Stimulated activated effector memory CD8-positive, alpha-beta T cell treated with anti-CD3 and anti-CD28 coated beads, Interleukin-12 subunit alpha, Interleukin-12 subunit beta, amount 100 ng/mL, for 72 hours (primary cell): ENCODE measurements at regions not wholly inside any gene's neighbourhood (a gene's known extent, or its start where the extent isn't known, plus 50 kb on each side); places are given as distances from the start of the nearest gene placed in this dataset.

Experiments
- ATAC-seq: fragments of 150-1000 bp; cut with Tn5 transposase; 2 replicates; pipeline ENCODE4 v1.10.0; 2021
- DNase-seq, 2 donors: peaks; one replicate each; pipeline ENCODE4 v3.0.0; 2021 to 2022; ENCODE audit warnings: low spot score in 2 of 2
- H3K27ac Mint-ChIP-seq: one replicate; pipeline ENCODE4 v1.8.0; 2022; ENCODE audit warnings: mild to moderate bottlenecking, mixed read lengths
- H3K36me3 Mint-ChIP-seq: one replicate; pipeline ENCODE4 v1.8.0; 2022; ENCODE audit warnings: mild to moderate bottlenecking, mixed read lengths
- H3K4me1 Mint-ChIP-seq: one replicate; pipeline ENCODE4 v1.8.0; 2022; ENCODE audit warnings: mixed read lengths
- H3K4me3 Mint-ChIP-seq: one replicate; pipeline ENCODE4 v1.8.0; 2022; ENCODE audit warnings: mild to moderate bottlenecking, mixed read lengths
- H3K9me3 Mint-ChIP-seq: one replicate; pipeline ENCODE4 v1.8.0; 2022; ENCODE audit warnings: mixed read lengths

- Mint-ChIP-seq H3K36me3 (no peaks in the 10 kb centered on the region), H3K9me3 (no peaks in the 10 kb centered on the region), H3K27ac (no peak overlapping the region), H3K4me3 (no peak overlapping the region), H3K4me1 (no peaks in the 10 kb centered on the region)
- no peak for ATAC-seq
- no peak for DNase-seq
These were observed 922.3 kb downstream of the BRD1 start for GRCh38 chr22:48905206-48905975.

- no peaks in the 10 kb centered on the region for H3K9me3 Mint-ChIP-seq
- no peak for ATAC-seq
- H3K27ac Mint-ChIP-seq, result no peak overlapping the region
- no peaks in the 10 kb centered on the region for H3K36me3 Mint-ChIP-seq
- H3K4me1 Mint-ChIP-seq, result no peaks in the 10 kb centered on the region
- no peak for DNase-seq
- no peak overlapping the region for H3K4me3 Mint-ChIP-seq
These were observed 924.6 kb downstream of the BRD1 start for GRCh38 chr22:48902983-48903650.

GRCh38 chr22:48902001-48902869, 925.4 kb downstream of the BRD1 start:
- ATAC-seq (no peak), DNase-seq (no peak)
- no peak overlapping the region for H3K27ac Mint-ChIP-seq
- no peaks in the 10 kb centered on the region for H3K4me1 Mint-ChIP-seq
- H3K4me3 Mint-ChIP-seq, result no peak overlapping the region
- no peaks in the 10 kb centered on the region for H3K9me3 Mint-ChIP-seq
- H3K36me3 Mint-ChIP-seq, result no peaks in the 10 kb centered on the region

- ATAC-seq (no peak), DNase-seq (no peak)
- no peaks in the 10 kb centered on the region for H3K4me1 Mint-ChIP-seq
- no peak overlapping the region for H3K4me3 Mint-ChIP-seq
- no peaks in the 10 kb centered on the region for H3K9me3 Mint-ChIP-seq
- no peak overlapping the region for H3K27ac Mint-ChIP-seq
- H3K36me3 Mint-ChIP-seq, result no peaks in the 10 kb centered on the region
These were observed 926.3 kb downstream of the BRD1 start for GRCh38 chr22:48901324-48901723.

- ATAC-seq, result no peak
- H3K27ac Mint-ChIP-seq, result no peak overlapping the region
- H3K4me3 Mint-ChIP-seq, result no peak overlapping the region
- no peak for DNase-seq
- H3K36me3 Mint-ChIP-seq, result no peaks in the 10 kb centered on the region
- H3K4me1 Mint-ChIP-seq, result no peaks in the 10 kb centered on the region
- H3K9me3 Mint-ChIP-seq, result no peaks in the 10 kb centered on the region
These were observed 927.0 kb downstream of the BRD1 start for GRCh38 chr22:48900626-48901025.

- no peak overlapping the region for H3K27ac Mint-ChIP-seq
- no peaks in the 10 kb centered on the region for H3K36me3 Mint-ChIP-seq
- no peak for ATAC-seq
- no peaks in the 10 kb centered on the region for H3K9me3 Mint-ChIP-seq
- DNase-seq, result no peak
- no peaks in the 10 kb centered on the region for H3K4me1 Mint-ChIP-seq
- no peak overlapping the region for H3K4me3 Mint-ChIP-seq
These were observed 927.4 kb downstream of the BRD1 start for GRCh38 chr22:48900327-48900597.

GRCh38 chr22:48899523-48900326, 927.9 kb downstream of the BRD1 start:
- Mint-ChIP-seq H3K4me3 (no peak overlapping the region), H3K4me1 (no peaks in the 10 kb centered on the region), H3K9me3 (no peaks in the 10 kb centered on the region), H3K27ac (no peak overlapping the region), H3K36me3 (no peaks in the 10 kb centered on the region)
- DNase-seq (no peak), ATAC-seq (no peak)

- H3K4me1 Mint-ChIP-seq, result no peaks in the 10 kb centered on the region
- H3K36me3 Mint-ChIP-seq, result no peaks in the 10 kb centered on the region
- H3K4me3 Mint-ChIP-seq, result no peak overlapping the region
- H3K27ac Mint-ChIP-seq, result no peak overlapping the region
- H3K9me3 Mint-ChIP-seq, result no peaks in the 10 kb centered on the region
- DNase-seq (no peak), ATAC-seq (no peak)
These were observed 929.0 kb downstream of the BRD1 start for GRCh38 chr22:48898524-48899250.

GRCh38 chr22:48897645-48898370, 929.9 kb downstream of the BRD1 start:
- Mint-ChIP-seq H3K27ac (no peak overlapping the region), H3K9me3 (no peaks in the 10 kb centered on the region), H3K4me3 (no peak overlapping the region), H3K4me1 (no peaks in the 10 kb centered on the region), H3K36me3 (no peaks in the 10 kb centered on the region)
- DNase-seq (no peak), ATAC-seq (no peak)

- no peaks in the 10 kb centered on the region for H3K36me3 Mint-ChIP-seq
- H3K9me3 Mint-ChIP-seq, result no peaks in the 10 kb centered on the region
- no peak overlapping the region for H3K27ac Mint-ChIP-seq
- no peaks in the 10 kb centered on the region for H3K4me1 Mint-ChIP-seq
- DNase-seq (no peak), ATAC-seq (no peak)
- no peak overlapping the region for H3K4me3 Mint-ChIP-seq
These were observed 930.7 kb downstream of the BRD1 start for GRCh38 chr22:48896766-48897644.

- no peaks in the 10 kb centered on the region for H3K9me3 Mint-ChIP-seq
- DNase-seq, result no peak
- H3K4me3 Mint-ChIP-seq, result no peak overlapping the region
- no peaks in the 10 kb centered on the region for H3K4me1 Mint-ChIP-seq
- no peak overlapping the region for H3K27ac Mint-ChIP-seq
- no peaks in the 10 kb centered on the region for H3K36me3 Mint-ChIP-seq
- ATAC-seq, result no peak
These were observed 931.6 kb downstream of the BRD1 start for GRCh38 chr22:48895831-48896765.

- no peak for DNase-seq
- Mint-ChIP-seq H3K36me3 (no peaks in the 10 kb centered on the region), H3K9me3 (no peaks in the 10 kb centered on the region), H3K27ac (no peak overlapping the region), H3K4me1 (no peaks in the 10 kb centered on the region), H3K4me3 (no peak overlapping the region)
- ATAC-seq, result no peak
These were observed 932.3 kb downstream of the BRD1 start for GRCh38 chr22:48895336-48895735.
